T-helper 22 cell (primary cell): ENCODE measurements at regions not wholly inside any gene's neighbourhood (a gene's known extent, or its start where the extent isn't known, plus 50 kb on each side); places are given as distances from the start of the nearest gene placed in this dataset.

Source experiments
- DNase-seq: peaks from one replicate; pipeline ENCODE4 v3.0.0-alpha.2; 2020; ENCODE audit warnings: low read depth

- DNase-seq: no peak
Observed at GRCh38 chr2:9105601-9106337, 100.8 kb upstream of the ASAP2 start.

- no peak for DNase-seq
Observed at GRCh38 chr2:9103663-9104277, 100.3 kb upstream of the MBOAT2 start.

GRCh38 chr2:9102861-9103662 is 99.6 kb upstream of the MBOAT2 start:
- no peak for DNase-seq

- DNase-seq: no peak
Observed at GRCh38 chr2:9101763-9102425, 98.4 kb upstream of the MBOAT2 start.

GRCh38 chr2:9100080-9100876 is 96.8 kb upstream of the MBOAT2 start:
- DNase-seq: no peak

GRCh38 chr2:9099341-9099751 is 95.9 kb upstream of the MBOAT2 start:
- no peak for DNase-seq

GRCh38 chr2:9097892-9098291 is 94.4 kb upstream of the MBOAT2 start:
- no peak for DNase-seq

GRCh38 chr2:9097239-9097638 is 93.8 kb upstream of the MBOAT2 start:
- DNase-seq: no peak

GRCh38 chr2:9096761-9097160 is 93.3 kb upstream of the MBOAT2 start:
- DNase-seq: no peak

- no peak for DNase-seq
Observed at GRCh38 chr2:9095690-9096089, 92.2 kb upstream of the MBOAT2 start.

- DNase-seq: no peak
Observed at GRCh38 chr2:9095226-9095625, 91.7 kb upstream of the MBOAT2 start.

- no peak for DNase-seq
Observed at GRCh38 chr2:9094117-9094516, 90.6 kb upstream of the MBOAT2 start.

GRCh38 chr2:9093324-9093723 is 89.8 kb upstream of the MBOAT2 start:
- DNase-seq: no peak

- DNase-seq: no peak
Observed at GRCh38 chr2:9092383-9093282, 89.1 kb upstream of the MBOAT2 start.

- no peak for DNase-seq
Observed at GRCh38 chr2:9091811-9092210, 88.3 kb upstream of the MBOAT2 start.

GRCh38 chr2:9089831-9090230 is 86.3 kb upstream of the MBOAT2 start:
- DNase-seq: no peak

- DNase-seq: no peak
Observed at GRCh38 chr2:9087121-9087681, 83.7 kb upstream of the MBOAT2 start.

GRCh38 chr2:9086465-9086864 is 83.0 kb upstream of the MBOAT2 start:
- DNase-seq: no peak

- no peak for DNase-seq
Observed at GRCh38 chr2:9085353-9085752, 81.9 kb upstream of the MBOAT2 start.

GRCh38 chr2:9083287-9083686 is 79.8 kb upstream of the MBOAT2 start:
- no peak for DNase-seq
